Epithelial cell of prostate (primary cell): ENCODE measurements at regions not wholly inside any gene's neighbourhood (a gene's known extent, or its start where the extent isn't known, plus 50 kb on each side); places are given as distances from the start of the nearest gene placed in this dataset.

Experiments used
- DNase-seq: peaks from one replicate; pipeline ENCODE4 v3.0.0-alpha.2; 2011; ENCODE audit warnings: low read depth, low spot score
- H3K27ac ChIP-seq: fragments of 450-650 bp; 2 replicates; pipeline ENCODE4 v1.5.1; 2017; ENCODE audit warnings: mild to moderate bottlenecking

- H3K27ac ChIP-seq, result no peak overlapping the region
- no peak for DNase-seq
These were observed 59.4 kb upstream of the ECE1 start for GRCh38 chr1:21349693-21350092.

GRCh38 chr1:21347072-21347581, 56.9 kb upstream of the ECE1 start:
- no peak for DNase-seq

GRCh38 chr1:21346365-21347071, 56.3 kb upstream of the ECE1 start:
- DNase-seq, result no peak
- no peak overlapping the region for H3K27ac ChIP-seq

More at GRCh38 chr1:21347072-21347581, 56.9 kb upstream of the ECE1 start:
- H3K27ac ChIP-seq, result no peak overlapping the region

GRCh38 chr1:21344750-21345443, 54.6 kb upstream of the ECE1 start:
- DNase-seq, result no peak
- no peak overlapping the region for H3K27ac ChIP-seq

GRCh38 chr1:21344098-21344749, 54.0 kb upstream of the ECE1 start:
- H3K27ac ChIP-seq, result no peak overlapping the region
- DNase-seq, result no peak

GRCh38 chr1:21342961-21343838, 52.9 kb upstream of the ECE1 start:
- no peak for DNase-seq
- H3K27ac ChIP-seq, result no peak overlapping the region

GRCh38 chr1:21341517-21342078, 51.3 kb upstream of the ECE1 start:
- DNase-seq, result no peak
- H3K27ac ChIP-seq, result no peak overlapping the region

- no peak overlapping the region for H3K27ac ChIP-seq
- DNase-seq, result no peak
These were observed 50.8 kb upstream of the ECE1 start for GRCh38 chr1:21341022-21341421.

- no peak for DNase-seq
- no peak overlapping the region for H3K27ac ChIP-seq
These were observed 50.1 kb upstream of the ECE1 start for GRCh38 chr1:21340230-21340945.
